ENCODE measurements at regions not wholly inside any gene's neighbourhood (a gene's known extent, or its start where the extent isn't known, plus 50 kb on each side); places are given as distances from the start of the nearest gene placed in this dataset.

- ATAC-seq (replicated peaks in 6 of 8) = no peak
- in situ Hi-C loops (cut with MboI; ENCODE audit: low pct_unique_long_range_greater_than_20kb in 2 of 9, low sequenced_read_pairs in 9 of 9, unreplicated experiment in 9 of 9) = no loop called here
- peaks cover 0 to 2% of the 10 kb centered on the region in 2 donors for H3K4me1 ChIP-seq (replicated peaks in 1 of 2)
- no peak overlapping the region for H3K4me3 ChIP-seq
- H3K27ac ChIP-seq = no peak overlapping the region
- WGBS, 10 experiments = 0 to 100% (median 60%) methylated on average over 1 of the region's 1 CpG; no CpG with 5 or more reads in 1 of the 10 experiments
These were observed 1317.2 kb downstream of the PCDH7 start for GRCh38 chr4:32037399-32037798.

GRCh38 chr4:32042486-32043247 is 1322.5 kb downstream of the PCDH7 start:
- peak in 1 of 8 experiments; percentile 57 for ATAC-seq (replicated peaks in 6 of 8)
- H3K4me3 ChIP-seq = no peak overlapping the region
- no peak overlapping the region for H3K27ac ChIP-seq
- peaks cover 0 to 2% of the 10 kb centered on the region in 2 donors for H3K4me1 ChIP-seq (replicated peaks in 1 of 2)
- WGBS, 10 experiments = 0 to 94% (median 46%) methylated on average over 1 to 2 of the region's 2 CpGs; no CpG with 5 or more reads in 1 of the 10 experiments
- in situ Hi-C loops (cut with MboI; ENCODE audit: low pct_unique_long_range_greater_than_20kb in 2 of 9, low sequenced_read_pairs in 9 of 9, unreplicated experiment in 9 of 9) = no loop called here

- in situ Hi-C loops (cut with MboI; ENCODE audit: low pct_unique_long_range_greater_than_20kb in 2 of 9, low sequenced_read_pairs in 9 of 9, unreplicated experiment in 9 of 9) = no loop called here
- Histone ChIP-seq H3K4me3 (no peak overlapping the region), H3K4me1 (replicated peaks in 1 of 2) (peaks cover 0 to 2% of the 10 kb centered on the region in 2 donors), H3K27ac (no peak overlapping the region)
- ATAC-seq (replicated peaks in 6 of 8) = no peak
- 0 to 100% (median 79%) methylated on average over 1 to 2 of the region's 2 CpGs; no CpG with 5 or more reads in 2 of the 10 experiments for WGBS, 10 experiments
These were observed 1323.1 kb downstream of the PCDH7 start for GRCh38 chr4:32043248-32043633.

GRCh38 chr4:32061916-32062315 is 1341.7 kb downstream of the PCDH7 start:
- Histone ChIP-seq H3K4me1 (replicated peaks in 1 of 2) (no peaks in the 10 kb centered on the region), H3K27ac (no peak overlapping the region), H3K4me3 (no peak overlapping the region)
- in situ Hi-C loops (cut with MboI; ENCODE audit: low pct_unique_long_range_greater_than_20kb in 2 of 9, low sequenced_read_pairs in 9 of 9, unreplicated experiment in 9 of 9) = no loop called here
- 0 to 90% (median 81%) methylated on average over 1 to 2 of the region's 2 CpGs; no CpG with 5 or more reads in 6 of the 10 experiments for WGBS, 10 experiments
- ATAC-seq (replicated peaks in 6 of 8) = no peak

GRCh38 chr4:32073542-32073941 is 1353.4 kb downstream of the PCDH7 start:
- in situ Hi-C loops (cut with MboI; ENCODE audit: low pct_unique_long_range_greater_than_20kb in 2 of 9, low sequenced_read_pairs in 9 of 9, unreplicated experiment in 9 of 9) = no loop called here
- Histone ChIP-seq H3K4me1 (replicated peaks in 1 of 2) (no peaks in the 10 kb centered on the region), H3K27ac (no peak overlapping the region), H3K4me3 (no peak overlapping the region)
- 7 to 60% (median 55%) methylated on average over 1 to 2 of the region's 2 CpGs; no CpG with 5 or more reads in 6 of the 10 experiments for WGBS, 10 experiments
- no peak for ATAC-seq (replicated peaks in 6 of 8)

- Histone ChIP-seq H3K4me1 (replicated peaks in 1 of 2) (no peaks in the 10 kb centered on the region), H3K27ac (no peak overlapping the region), H3K4me3 (no peak overlapping the region)
- no peak for ATAC-seq (replicated peaks in 6 of 8)
- 0 to 100% (median 93%) methylated on average over 1 to 2 of the region's 2 CpGs; no CpG with 5 or more reads in 3 of the 10 experiments for WGBS, 10 experiments
- in situ Hi-C loops (cut with MboI; ENCODE audit: low pct_unique_long_range_greater_than_20kb in 2 of 9, low sequenced_read_pairs in 9 of 9, unreplicated experiment in 9 of 9) = no loop called here
These were observed 1367.0 kb downstream of the PCDH7 start for GRCh38 chr4:32087211-32087610.

GRCh38 chr4:32094987-32095386 is 1374.8 kb downstream of the PCDH7 start:
- no peak for ATAC-seq (replicated peaks in 6 of 8)
- Histone ChIP-seq H3K27ac (no peak overlapping the region), H3K4me1 (replicated peaks in 1 of 2) (no peaks in the 10 kb centered on the region), H3K4me3 (no peak overlapping the region)
- WGBS, 10 experiments = 25 to 100% (median 90%) methylated on average over 2 of the region's 2 CpGs
- in situ Hi-C loops (cut with MboI; ENCODE audit: low pct_unique_long_range_greater_than_20kb in 2 of 9, low sequenced_read_pairs in 9 of 9, unreplicated experiment in 9 of 9) = no loop called here

GRCh38 chr4:32102896-32103295 is 1382.7 kb downstream of the PCDH7 start:
- no peak for ATAC-seq (replicated peaks in 6 of 8)
- 0 to 60% (median 14%) methylated on average over 1 of the region's 1 CpG; no CpG with 5 or more reads in 1 of the 10 experiments for WGBS, 10 experiments
- Histone ChIP-seq H3K4me1 (replicated peaks in 1 of 2) (no peaks in the 10 kb centered on the region), H3K27ac (no peak overlapping the region), H3K4me3 (no peak overlapping the region)
- in situ Hi-C loops (cut with MboI; ENCODE audit: low pct_unique_long_range_greater_than_20kb in 2 of 9, low sequenced_read_pairs in 9 of 9, unreplicated experiment in 9 of 9) = no loop called here

GRCh38 chr4:32106767-32107166 is 1386.6 kb downstream of the PCDH7 start:
- H3K27ac ChIP-seq = no peak overlapping the region
- no peak for ATAC-seq (replicated peaks in 6 of 8)
- in situ Hi-C loops (cut with MboI; ENCODE audit: low pct_unique_long_range_greater_than_20kb in 2 of 9, low sequenced_read_pairs in 9 of 9, unreplicated experiment in 9 of 9) = no loop called here
- H3K4me1 ChIP-seq (replicated peaks in 1 of 2) = no peaks in the 10 kb centered on the region
- 0 to 95% (median 74%) methylated on average over 2 to 3 of the region's 3 CpGs for WGBS, 10 experiments
- H3K4me3 ChIP-seq = no peak overlapping the region

GRCh38 chr4:32112891-32113290 is 1392.7 kb downstream of the PCDH7 start:
- in situ Hi-C loops (cut with MboI; ENCODE audit: low pct_unique_long_range_greater_than_20kb in 2 of 9, low sequenced_read_pairs in 9 of 9, unreplicated experiment in 9 of 9) = no loop called here
- peak in 1 of 8 experiments; percentile 18 for ATAC-seq (replicated peaks in 6 of 8)

GRCh38 chr4:32117693-32118092 is 1397.5 kb downstream of the PCDH7 start:
- H3K4me1 ChIP-seq (replicated peaks in 1 of 2) = no peaks in the 10 kb centered on the region
- ATAC-seq (replicated peaks in 6 of 8) = no peak
- WGBS, 10 experiments = 20 to 100% (median 75%) methylated on average over 2 to 3 of the region's 3 CpGs
- H3K27ac ChIP-seq = no peak overlapping the region
- no peak overlapping the region for H3K4me3 ChIP-seq
- in situ Hi-C loops (cut with MboI; ENCODE audit: low pct_unique_long_range_greater_than_20kb in 2 of 9, low sequenced_read_pairs in 9 of 9, unreplicated experiment in 9 of 9) = no loop called here

More at GRCh38 chr4:32112891-32113290, 1392.7 kb downstream of the PCDH7 start:
- no peak overlapping the region for H3K27ac ChIP-seq
- H3K4me3 ChIP-seq = no peak overlapping the region
- H3K4me1 ChIP-seq (replicated peaks in 1 of 2) = no peaks in the 10 kb centered on the region

GRCh38 chr4:32119907-32120306 is 1399.7 kb downstream of the PCDH7 start:
- in situ Hi-C loops (cut with MboI; ENCODE audit: low pct_unique_long_range_greater_than_20kb in 2 of 9, low sequenced_read_pairs in 9 of 9, unreplicated experiment in 9 of 9) = no loop called here
- Histone ChIP-seq H3K27ac (no peak overlapping the region), H3K4me3 (no peak overlapping the region), H3K4me1 (replicated peaks in 1 of 2) (no peaks in the 10 kb centered on the region)
- WGBS, 10 experiments = 17 to 100% (median 93%) methylated on average over 1 of the region's 1 CpG; no CpG with 5 or more reads in 1 of the 10 experiments
- no peak for ATAC-seq (replicated peaks in 6 of 8)

GRCh38 chr4:32128549-32128948 is 1408.4 kb downstream of the PCDH7 start:
- WGBS, 10 experiments = 0 to 100% (median 77%) methylated on average over 1 to 4 of the region's 4 CpGs; no CpG with 5 or more reads in 1 of the 10 experiments

GRCh38 chr4:32129967-32130366 is 1409.8 kb downstream of the PCDH7 start:
- no peak for ATAC-seq (replicated peaks in 6 of 8)
- in situ Hi-C loops (cut with MboI; ENCODE audit: low pct_unique_long_range_greater_than_20kb in 2 of 9, low sequenced_read_pairs in 9 of 9, unreplicated experiment in 9 of 9) = no loop called here

More at GRCh38 chr4:32128549-32128948, 1408.4 kb downstream of the PCDH7 start:
- in situ Hi-C loops (cut with MboI; ENCODE audit: low pct_unique_long_range_greater_than_20kb in 2 of 9, low sequenced_read_pairs in 9 of 9, unreplicated experiment in 9 of 9) = no loop called here
- ATAC-seq (replicated peaks in 6 of 8) = no peak
- no peaks in the 10 kb centered on the region for H3K4me1 ChIP-seq (replicated peaks in 1 of 2)
- H3K4me3 ChIP-seq = no peak overlapping the region
- H3K27ac ChIP-seq = no peak overlapping the region

More at GRCh38 chr4:32129967-32130366, 1409.8 kb downstream of the PCDH7 start:
- no peak overlapping the region for H3K4me3 ChIP-seq
- no peaks in the 10 kb centered on the region for H3K4me1 ChIP-seq (replicated peaks in 1 of 2)
- 0 to 100% (median 71%) methylated on average over 1 to 2 of the region's 2 CpGs; no CpG with 5 or more reads in 2 of the 10 experiments for WGBS, 10 experiments
- no peak overlapping the region for H3K27ac ChIP-seq
